ENCODE measurements at regions not wholly inside any gene's neighbourhood (a gene's known extent, or its start where the extent isn't known, plus 50 kb on each side); places are given as distances from the start of the nearest gene placed in this dataset.

GRCh38 chr11:120010775-120011174, 127.1 kb downstream of the TRIM29 start:
- dilution Hi-C loops (cut with HindIII; ENCODE audit: low sequenced_read_pairs, unreplicated experiment): no loop called here
- CTCF ChIA-PET: no interaction called here

More at GRCh38 chr11:120010775-120011174, 127.1 kb downstream of the TRIM29 start:
- Histone ChIP-seq H2AK5ac (ENCODE audit: low read depth, low read length) (no peak overlapping the region), H3K27me3 (ENCODE audit: control insufficient read depth, insufficient read depth, low read length) (peaks cover 30% of the 10 kb centered on the region), H3K23ac (ENCODE audit: low read depth, low read length) (no peak overlapping the region), H4K91ac (ENCODE audit: insufficient read depth, low read depth, low read length) (no peak overlapping the region), H3K4me3 (ENCODE audit: insufficient read depth, low read depth, low read length) (no peak overlapping the region), H3K14ac (replicated peaks; ENCODE audit: low read depth, low read length) (no peak overlapping the region), H4K8ac (ENCODE audit: low read depth in 2 of 2, low read length in 2 of 2) (no peak overlapping the region), H2BK120ac (ENCODE audit: low read depth, low read length) (no peak overlapping the region), H2BK15ac (ENCODE audit: low read depth, low read length) (no peak overlapping the region), H4K5ac (ENCODE audit: low read depth, low read length) (no peak overlapping the region), H3K4me1 (ENCODE audit: control insufficient read depth, insufficient read depth, low read length) (no peaks in the 10 kb centered on the region), H3K36me3 (ENCODE audit: control insufficient read depth, insufficient read depth, low read length) (no peaks in the 10 kb centered on the region), H3K79me1 (ENCODE audit: low read depth in 1 of 2, low read length in 2 of 2) (no peaks in the 10 kb centered on the region), H3K4me2 (ENCODE audit: low read depth, low read length) (no peak overlapping the region), H3K4ac (ENCODE audit: low read depth, low read length) (no peak overlapping the region), H3K27ac (ENCODE audit: insufficient read depth, low read length) (no peak overlapping the region), H2AK9ac (replicated peaks; ENCODE audit: low read depth, low read length, poor library complexity) (no peak overlapping the region), H2BK20ac (ENCODE audit: low read depth, low read length) (no peak overlapping the region), H3K56ac (ENCODE audit: extremely low read depth, insufficient read depth, low read length) (no peak overlapping the region), H4K20me1 (ENCODE audit: insufficient read depth, low read length) (no peaks in the 10 kb centered on the region), H3K18ac (ENCODE audit: low read depth, low read length) (no peak overlapping the region), H2BK5ac (ENCODE audit: low read depth, low read length, poor library complexity, severe bottlenecking) (no peak overlapping the region), H3K9me3 (ENCODE audit: control insufficient read depth, insufficient read depth, low read length) (no peaks in the 10 kb centered on the region), H2AFZ (replicated peaks; ENCODE audit: low read length, poor library complexity) (no peak overlapping the region), H3K9me1 (ENCODE audit: insufficient read depth, low read length) (no peaks in the 10 kb centered on the region), H3K9ac (ENCODE audit: low read depth, low read length) (no peak overlapping the region)
- in situ Hi-C loops (cut with MboI; ENCODE audit: low sequenced_read_pairs) (loop anchor here (10.0 kb wide), 1 partner anchor 356 kb away; no protein-coding TSS in a partner anchor), intact Hi-C loops (cut with micrococcal nuclease) (no loop called here)
- no CpG with 5 or more reads among the region's 9 CpGs for WGBS, 2 experiments (ENCODE audit: extremely low coverage in 2 of 2, insufficient read length in 1 of 2)
- POLR2A ChIA-PET (ENCODE audit: unreplicated experiment): no interaction called here
- ATAC-seq (ENCODE audit: low read depth): no peak
- TF ChIP-seq MAFK (IDR thresholded peaks at IDR 0.05; ENCODE audit: low read depth, low read length): no peak
- TF ChIP-seq MXI1 (IDR thresholded peaks at IDR 0.05; ENCODE audit: borderline replicate concordance, low read depth, low read length): no peak
- no peak for TF ChIP-seq CTCF (conservative IDR thresholded peaks at IDR 0.05; ENCODE audit: low read depth, low read length)
- no peak for DNase-seq
- BruUV-seq (replicated peaks): no TSS peak

All from IMR-90 (cell line).